GM19328 (cell line): ENCODE measurements at regions not wholly inside any gene's neighbourhood (a gene's known extent, or its start where the extent isn't known, plus 50 kb on each side); places are given as distances from the start of the nearest gene placed in this dataset.
"Not testable (repeated sequence)": the region's sequence is repeated elsewhere in the genome, so short reads cannot be mapped to it uniquely, and the experiment has no call there.

Experiments
- ATAC-seq: cut with Tn5 transposase; IDR thresholded peaks from one replicate; pipeline ENCODE4 v1.9.1; 2021; ENCODE audit warnings: mild to moderate bottlenecking, moderate library complexity; ENCODE audit not compliant: unreplicated experiment

DNA sequence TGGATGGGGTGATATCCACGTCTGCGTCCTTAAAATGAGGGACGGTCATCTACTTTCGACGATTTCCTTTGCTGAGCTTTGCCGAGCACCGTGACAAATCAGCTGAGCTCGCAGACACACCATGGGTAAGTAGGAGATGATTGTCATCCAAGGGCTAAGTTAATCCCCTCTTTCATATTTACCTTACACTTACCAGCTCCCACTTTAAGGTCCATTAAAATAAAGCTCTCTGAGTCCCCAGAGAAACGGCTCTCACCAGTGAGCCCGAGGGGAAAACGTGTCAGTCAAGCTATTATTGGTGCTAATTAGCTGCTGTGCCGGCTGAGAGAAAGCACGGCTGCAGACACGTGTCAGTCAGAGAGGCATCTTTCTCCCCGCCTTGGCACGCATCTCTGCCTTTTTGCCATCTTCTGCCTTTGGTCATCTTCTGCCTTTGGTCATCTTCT, 72.2 kb downstream of the CRLF2 start:
- ATAC-seq = no peak

DNA sequence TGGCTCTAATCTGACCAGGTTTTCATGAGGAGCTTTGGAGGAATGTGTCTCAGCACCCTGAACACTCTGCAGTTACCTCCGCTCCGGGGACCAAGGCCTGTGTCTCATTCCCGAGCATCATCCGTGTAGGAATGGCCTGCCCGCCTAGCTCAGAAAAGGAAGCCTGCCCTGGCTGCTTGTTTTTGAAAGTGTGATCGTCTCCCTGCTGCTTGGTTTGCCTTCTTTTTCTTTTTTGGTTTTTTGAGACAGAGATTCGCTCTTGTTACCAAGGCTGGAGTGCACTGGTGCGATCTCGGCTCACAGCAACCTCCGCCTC, 73.3 kb downstream of the CRLF2 start:
- ATAC-seq = no peak

DNA sequence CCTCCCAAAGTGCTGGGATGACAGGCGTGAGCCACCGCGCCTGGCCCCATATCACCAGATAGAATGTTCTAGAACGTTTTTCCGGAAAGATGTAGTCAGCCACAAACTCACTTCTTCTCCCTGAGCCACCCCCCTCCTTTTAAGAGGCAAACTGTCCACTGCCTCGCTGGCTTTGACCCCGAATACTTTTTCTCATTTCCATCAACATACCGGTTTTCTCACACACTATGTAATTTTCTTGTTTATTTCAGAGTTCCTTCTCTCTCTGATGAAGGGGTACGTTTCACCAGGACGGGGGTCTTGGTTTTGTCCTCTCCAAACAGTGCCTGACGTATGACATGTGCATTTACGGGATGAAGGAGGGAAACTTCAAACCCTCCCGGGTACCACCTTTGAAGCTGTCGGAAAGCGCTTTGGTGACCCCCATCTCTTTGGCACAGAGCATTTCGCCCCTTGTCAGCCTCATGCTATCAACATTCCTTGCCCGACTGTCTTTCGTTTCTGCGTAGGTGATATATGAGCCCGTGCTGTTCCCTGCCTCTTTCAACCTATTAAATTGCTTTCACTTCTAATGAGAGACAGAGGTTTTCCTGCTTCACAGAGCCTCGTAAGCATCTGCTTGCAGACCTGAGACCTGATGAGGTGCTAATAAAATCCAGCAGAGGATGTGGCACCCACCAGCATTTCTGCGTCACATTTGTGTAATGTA, 73.8 kb downstream of the CRLF2 start:
- no peak for ATAC-seq

DNA sequence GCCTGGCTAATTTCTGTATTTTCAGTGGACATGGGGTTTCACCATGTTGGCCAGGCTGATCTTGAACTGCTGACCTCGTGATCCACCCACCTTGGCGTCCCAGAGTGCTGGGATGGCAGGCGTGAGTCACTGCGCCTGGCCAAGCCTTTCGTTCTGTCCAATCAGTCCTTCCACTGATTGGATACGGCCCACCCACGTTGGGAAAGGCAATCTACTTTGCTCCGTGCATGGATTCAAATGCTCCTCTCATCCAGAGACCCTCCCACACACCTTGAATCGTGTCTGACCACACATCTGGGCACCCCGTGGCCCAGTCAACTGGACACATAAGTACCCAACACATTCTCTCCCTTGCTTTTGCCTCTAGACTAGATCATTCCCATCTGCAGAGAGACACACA, 74.9 kb downstream of the CRLF2 start:
- no peak for ATAC-seq

DNA sequence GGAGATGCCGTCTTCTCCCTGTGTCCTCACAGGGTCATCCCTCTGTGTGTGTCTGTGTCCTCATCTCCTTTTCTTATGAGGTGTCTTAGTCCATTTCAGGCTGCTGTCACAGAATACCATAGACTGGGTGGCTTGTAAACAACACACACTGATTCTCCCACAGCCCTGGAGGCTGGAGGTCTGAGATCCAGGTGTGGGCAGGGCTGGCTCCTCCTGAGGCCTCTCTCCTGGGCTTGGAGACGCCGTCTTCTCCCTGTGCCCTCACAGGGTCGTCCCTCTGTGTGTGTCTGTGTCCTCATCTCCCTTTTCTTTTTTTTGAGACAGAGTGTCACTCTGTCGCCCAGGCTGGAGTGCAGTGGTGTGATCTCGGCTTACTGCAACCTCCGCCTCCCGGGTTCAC, 75.9 kb downstream of the CRLF2 start:
- not testable (repeated sequence) for ATAC-seq

DNA sequence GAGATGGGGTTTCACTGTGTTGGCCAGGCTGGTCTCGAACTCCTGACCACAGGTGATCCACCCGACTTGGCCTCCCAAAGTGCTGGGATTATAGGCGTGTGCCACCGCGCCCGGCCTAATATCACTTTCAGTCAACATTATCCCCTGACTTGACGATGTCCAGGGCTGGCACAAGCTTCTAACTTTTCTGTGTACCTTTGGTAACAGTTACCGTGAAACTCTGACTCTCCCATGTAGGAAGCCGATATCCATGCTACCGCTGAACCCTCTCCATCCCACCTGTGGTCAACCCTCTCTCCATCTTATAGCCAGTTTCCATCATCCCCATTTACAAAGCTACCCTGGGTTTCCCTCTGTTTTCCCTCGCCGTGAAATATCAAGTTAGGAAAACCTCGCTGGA, 77.5 kb downstream of the CRLF2 start:
- no peak for ATAC-seq

DNA sequence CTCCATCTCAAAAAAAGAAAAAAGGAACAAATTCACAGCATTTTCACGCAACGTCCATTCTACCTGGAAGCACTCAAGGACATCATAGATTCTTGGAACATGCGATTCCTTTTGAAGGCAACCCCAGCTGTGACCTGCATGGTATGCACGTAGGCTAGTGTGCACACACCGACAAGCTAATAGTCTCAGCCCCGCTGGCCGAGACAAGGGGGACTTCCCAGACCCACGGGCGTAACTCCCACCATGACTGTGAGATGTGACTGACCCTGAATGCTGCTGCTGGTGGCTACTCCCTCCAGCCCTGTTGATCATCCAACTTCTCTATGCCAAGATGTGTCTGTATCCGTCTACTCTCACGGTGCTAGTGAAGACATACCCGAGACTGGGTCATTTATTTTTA, 78.3 kb downstream of the CRLF2 start:
- ATAC-seq = no peak

DNA sequence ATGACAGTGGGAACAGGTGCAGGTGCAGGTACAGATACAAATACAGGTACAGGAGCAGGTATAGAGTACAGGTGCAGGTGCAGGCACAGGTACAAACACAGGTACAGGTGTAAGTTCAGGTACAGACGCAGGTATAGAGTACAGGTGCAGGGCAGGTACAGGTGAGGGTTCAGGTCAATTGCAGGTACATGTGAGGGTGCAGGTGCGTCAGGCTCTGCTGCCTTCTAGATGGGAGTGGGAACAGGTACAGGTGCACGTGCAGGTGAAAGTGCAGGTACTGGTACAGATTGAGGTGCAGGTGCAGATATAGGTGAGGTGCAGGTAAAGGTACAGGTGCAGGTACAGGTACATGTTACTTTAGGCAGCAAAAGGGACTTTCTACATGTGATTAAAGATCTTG, 85.7 kb downstream of the CRLF2 start:
- ATAC-seq = no peak

DNA sequence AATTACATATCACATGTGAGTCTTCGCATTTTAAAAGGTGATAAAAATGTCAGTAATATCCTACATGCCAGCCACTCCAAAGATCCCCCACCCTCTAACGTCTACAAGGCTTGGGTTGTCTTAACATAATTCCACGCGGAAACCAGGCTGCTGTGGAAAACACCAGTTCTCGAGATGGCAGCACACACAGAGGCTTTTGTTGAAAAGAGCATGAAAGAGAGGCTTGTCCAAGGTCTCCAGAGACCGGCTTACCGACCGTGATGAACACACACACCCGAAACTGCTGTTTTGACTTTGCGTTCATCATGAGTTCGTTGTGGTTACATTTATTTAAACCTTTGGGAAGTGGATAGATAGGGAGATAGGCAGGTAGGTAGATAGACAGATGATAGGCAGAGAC, 87.9 kb downstream of the CRLF2 start:
- no peak for ATAC-seq

DNA sequence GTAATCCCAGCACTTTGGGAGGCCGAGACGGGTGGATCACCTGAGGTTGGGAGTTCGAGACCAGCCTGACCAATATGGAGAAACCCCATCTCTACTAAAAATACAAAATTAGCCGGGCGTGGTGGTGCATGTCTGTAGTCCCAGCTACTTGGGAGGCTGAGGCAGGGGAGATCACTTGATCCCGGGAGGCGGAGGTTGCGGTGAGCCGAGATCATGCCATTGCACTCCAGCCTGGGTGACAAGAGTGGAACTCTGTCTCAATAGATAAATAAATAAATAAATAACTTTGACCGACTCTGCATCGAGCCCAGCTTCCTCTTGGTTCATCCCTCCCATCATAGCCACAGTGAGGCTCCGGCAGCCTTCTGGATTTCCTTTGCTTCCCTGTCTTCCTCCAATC, 89.6 kb downstream of the CRLF2 start:
- ATAC-seq = not testable (repeated sequence)

DNA sequence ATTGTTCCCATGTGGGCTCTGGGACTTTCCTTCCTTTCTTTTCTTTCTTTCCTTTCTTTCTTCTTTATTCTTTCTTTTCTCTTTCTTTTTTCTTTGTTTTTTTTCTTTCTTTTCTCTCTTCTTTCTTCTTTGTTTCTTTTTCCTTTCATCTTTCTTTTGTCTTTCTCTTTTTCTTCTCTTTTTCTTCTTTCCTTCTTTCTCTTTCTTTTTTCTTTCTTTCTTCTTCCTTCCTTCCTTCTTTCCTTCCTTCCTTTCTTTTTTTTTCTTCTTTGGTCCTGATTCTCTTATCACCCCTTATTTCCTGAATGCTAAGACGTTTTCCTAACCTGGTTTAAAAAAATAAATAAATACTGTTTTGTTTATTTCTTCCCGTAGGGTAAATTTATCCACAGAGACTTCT, 93.2 kb downstream of the CRLF2 start:
- ATAC-seq = no peak

DNA sequence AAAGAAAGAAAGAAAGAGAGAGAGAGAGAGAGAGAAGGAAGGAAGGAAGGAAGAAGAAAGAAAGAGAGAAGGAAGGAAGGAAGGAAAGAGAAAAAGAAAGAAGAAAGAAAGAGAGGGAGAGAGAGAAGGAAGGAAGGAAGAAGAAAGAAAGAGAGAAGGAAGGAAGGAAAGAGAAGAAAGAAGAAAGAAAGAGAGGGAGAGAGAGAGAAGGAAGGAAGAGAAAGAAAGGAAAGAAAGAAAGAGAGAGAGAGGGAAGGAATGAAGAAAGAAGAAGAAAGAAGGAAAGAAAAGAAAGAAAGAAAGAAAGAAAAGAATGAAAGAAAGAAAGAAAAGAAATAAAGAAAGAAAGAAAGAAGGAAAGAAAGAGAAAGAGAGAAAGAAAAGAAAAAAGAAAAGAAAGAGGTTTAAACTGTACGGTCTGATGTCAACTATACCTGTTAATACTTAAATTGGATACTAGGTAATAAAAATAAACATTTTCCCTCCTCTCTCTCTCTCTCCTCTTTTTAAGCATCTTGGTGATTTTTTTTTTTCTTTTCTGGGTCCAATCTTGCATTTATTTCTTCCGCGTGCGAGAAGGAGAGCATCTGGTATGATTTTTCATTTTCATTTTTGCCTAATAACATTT, 93.8 kb downstream of the CRLF2 start:
- no peak for ATAC-seq

DNA sequence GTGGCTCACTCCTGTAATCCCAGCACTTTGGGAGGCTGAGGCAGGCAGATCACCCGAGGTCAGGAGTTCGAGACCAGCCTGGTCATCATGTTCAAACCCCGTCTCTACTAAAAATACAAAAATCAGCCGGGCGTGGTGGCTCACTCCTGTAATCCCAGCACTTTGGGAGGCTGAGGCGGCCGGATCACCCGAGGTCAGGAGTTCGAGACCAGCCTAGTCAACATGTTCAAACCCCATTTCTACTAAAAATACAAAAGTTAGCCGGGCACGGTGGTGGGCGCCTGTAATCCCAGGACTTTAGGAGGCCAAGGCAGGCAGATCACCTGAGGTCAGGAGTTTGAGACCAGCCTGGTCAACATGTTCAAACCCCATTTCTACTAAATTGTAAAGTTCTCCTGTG, 97.0 kb downstream of the CRLF2 start:
- not testable (repeated sequence) for ATAC-seq

DNA sequence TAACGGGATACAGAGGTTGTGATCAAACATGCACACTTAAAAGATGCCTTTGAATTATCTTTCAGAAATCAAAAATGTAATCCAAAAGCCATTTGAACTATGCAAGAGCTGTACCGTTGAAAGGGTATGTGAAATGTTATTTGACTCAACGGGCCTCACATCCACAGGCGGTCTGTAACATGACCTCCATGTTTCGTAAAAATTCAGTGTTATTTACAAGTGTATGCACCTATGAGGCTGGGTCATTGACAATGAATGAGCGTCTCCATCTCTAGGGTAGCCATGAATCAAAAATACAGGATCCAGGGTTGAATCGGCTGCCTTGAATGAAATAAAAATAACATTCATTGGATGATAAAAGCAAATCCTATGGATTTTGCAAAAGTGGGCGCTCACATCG, 100.1 kb downstream of the CRLF2 start:
- ATAC-seq = no peak

DNA sequence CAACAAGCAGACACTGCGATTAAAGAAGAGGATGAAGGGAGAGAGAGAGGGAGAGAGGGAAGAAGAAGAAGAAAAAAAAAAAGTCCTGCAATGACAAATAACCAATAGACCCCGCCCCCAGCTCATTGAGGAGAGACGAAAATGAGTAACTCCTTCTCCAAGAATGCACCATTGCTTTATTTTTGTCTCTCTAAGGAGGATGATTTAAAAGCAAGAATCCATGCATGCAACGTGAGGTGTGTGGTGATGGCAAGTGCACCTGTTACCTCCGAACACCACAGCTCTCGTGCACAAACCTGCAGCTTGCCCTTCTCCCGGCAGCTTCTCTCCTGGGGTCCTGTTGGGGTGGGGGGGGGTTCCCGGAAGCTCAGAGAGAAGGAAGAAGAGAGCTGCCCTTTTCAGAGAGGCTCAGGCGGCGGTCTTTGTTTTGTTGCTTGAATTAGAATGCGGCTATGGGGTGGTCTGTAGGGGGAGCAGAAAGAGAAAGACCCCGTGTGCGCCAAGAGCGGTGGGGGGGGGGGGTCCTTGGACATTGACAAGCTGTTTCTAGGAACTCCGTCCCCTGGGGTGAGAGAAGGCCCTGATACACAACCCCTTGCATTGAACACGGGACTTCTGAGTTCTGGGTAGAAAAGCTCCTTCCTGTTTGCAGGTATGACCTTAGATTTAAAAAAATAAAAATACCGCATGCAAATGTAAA, 100.7 kb downstream of the CRLF2 start:
- no peak for ATAC-seq

DNA sequence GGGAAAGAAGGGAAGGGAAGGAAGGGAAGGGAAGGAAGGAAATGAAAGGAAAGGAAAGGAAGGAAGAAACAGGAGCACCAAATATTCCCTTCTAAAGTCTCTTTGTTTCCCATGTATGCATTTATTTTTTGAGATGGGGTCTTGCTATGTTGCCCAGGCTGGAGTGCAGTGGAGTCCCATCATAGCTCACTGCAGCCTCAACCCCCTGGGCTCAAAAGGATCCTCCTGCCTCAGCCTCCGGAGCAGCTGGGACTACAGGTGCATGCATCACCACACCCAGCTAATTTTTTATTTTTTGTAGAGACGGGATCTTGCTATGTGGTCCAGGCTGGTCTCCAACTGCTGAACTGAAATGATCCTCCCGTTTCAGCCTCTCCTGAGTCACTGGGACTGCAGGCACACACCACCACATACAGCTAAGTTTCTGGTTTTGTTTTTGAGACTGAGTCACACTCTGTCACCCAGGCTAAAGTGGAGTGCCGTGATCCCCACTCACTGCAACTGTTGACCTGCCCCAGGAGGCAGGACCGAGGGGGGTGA, 102.8 kb downstream of the CRLF2 start:
- ATAC-seq = no peak

DNA sequence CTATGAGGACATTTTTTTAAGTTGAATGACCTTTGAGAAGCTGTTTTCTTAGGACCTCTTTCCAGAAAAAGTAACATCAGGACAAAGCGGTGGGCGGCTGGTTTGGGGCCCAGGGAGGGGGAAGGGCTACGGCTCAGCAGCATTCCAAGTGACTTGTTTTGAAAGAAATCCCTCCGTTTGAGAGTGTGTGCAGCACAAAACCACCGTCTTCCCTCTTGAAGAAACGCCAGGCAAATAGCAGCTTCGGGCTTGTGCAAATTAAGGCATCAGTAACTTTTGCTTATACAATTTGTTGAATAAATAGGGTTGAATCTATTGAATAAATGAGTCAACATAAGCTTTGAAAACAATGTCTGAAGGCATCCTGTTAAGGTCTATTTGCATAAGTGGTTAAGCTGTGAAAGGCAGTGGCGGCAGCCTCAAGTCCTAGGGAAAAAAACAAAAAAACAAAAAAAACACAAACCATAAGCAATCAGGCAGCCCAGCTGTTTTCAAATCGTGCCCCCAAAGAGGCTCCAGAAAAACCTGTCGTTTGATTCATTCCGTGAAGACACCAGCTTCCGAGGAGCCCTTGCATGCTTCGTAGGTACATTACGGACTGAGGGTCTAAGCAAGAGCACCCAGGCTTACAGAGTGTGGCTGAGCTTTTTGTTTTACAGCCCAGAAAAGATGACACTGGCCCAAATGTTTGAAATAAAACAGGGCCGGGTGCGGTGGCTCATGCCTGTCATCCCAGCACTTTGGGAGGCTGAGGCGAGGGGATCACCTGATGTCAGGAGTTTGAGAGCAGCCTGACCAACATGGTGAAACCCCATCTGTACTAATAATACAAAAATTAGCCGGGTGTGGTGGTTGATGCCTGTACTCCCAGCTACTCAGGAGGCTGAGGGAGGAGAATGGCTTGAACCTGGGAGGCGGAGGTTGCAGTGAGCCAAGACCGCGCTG, 103.7 kb downstream of the CRLF2 start:
- ATAC-seq = no peak

DNA sequence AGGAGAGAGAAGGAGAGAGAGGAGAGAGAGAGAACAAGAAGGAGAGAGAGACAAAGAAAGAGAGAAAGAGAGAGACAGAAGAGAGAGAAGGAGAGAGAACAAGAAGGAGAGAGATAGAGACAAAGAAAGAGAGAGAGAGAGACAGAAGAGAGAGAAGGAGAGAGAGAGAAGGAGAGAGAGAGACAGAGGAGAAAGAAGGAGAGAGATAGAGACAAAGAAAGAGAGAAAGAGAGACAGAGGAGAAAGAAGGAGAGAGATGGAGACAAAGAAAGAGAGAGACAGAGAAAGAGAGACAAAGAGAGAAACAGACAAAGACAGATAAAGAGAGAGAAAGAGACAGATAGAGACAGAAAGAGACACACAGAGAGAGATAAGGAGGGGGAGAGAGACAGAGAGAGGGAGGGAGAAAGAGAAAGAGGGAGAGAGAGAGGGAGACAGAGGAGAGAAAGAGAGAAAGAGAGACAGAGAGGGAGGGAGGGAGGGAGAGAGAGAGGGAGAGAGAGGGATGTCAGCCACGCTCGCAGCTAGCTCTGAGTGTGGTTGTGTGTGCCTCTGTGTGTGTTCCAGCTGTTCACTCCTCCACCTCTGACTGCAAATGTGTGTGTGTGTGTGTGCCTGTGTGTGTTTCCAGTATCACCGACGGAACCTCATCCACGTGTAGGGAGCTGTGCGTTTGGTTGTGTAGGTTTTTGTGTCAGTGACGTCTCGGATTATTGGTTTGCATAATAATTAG, 105.8 kb downstream of the CRLF2 start:
- ATAC-seq = no peak

DNA sequence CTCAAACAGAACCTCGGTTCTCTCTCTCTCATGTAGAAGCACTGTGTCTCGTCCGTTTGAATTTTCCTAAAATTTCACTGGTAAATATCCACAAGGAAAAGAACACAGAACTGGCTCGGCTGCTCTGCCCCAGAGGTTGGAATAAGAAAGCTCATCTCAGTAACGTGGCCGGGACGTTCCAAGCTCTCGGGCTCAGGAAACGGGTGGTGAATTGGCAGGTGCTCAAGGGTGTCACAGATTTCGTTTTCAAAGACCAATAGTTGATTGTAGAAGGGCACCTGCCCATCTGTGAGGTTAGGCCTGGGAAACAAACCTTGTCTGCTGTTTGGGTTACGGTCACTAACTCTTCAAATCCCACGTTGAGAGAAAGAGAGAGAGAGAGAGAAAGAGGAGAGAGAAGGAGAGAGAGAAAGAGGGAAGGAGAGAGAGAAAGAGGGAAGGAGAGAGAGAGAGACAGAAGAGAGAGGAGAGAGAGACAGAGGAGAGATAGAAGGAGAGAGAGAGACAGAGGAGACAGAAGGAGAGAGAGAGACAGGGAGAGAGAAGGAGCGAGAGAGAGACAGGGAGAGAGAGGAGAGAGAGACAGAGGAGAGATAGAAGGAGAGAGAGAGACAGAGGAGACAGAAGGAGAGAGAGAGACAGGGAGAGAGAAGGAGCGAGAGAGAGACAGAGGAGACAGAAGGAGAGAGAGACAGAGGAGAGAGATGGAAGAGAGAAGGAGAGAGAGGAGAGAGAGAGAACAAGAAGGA, 106.6 kb downstream of the CRLF2 start:
- no peak for ATAC-seq

DNA sequence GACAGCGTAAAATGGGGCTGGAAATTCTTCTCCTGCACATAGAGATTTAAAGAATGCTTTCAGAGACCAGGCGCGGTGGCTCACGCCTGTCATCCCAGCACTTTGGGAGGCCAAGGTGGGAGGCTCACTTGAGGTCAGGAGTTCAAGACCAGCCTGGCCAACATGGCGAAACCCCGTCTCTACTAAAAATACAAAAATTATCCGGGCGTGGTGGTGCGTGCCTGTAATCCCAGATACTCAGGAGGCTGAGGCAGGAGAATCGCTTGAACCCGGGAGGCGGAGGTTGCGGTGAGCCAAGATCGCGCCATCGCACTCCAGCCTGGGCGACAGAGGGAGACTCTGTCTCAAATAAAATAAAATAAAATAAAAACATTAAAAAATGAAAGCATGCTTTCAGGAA, 107.4 kb downstream of the CRLF2 start:
- not testable (repeated sequence) for ATAC-seq
